Endothelial cell of umbilical vein (primary cell): ENCODE measurements at regions not wholly inside any gene's neighbourhood (a gene's known extent, or its start where the extent isn't known, plus 50 kb on each side); places are given as distances from the start of the nearest gene placed in this dataset.

Source experiments
- CTCF ChIP-seq, 2 donors: IDR thresholded peaks; 1 replicate in 1 of 2; 2 replicates in 1 of 2; pipeline ENCODE4 v1.5.1; 2011; ENCODE audit warnings: low read length in 2 of 2, mild to moderate bottlenecking in 2 of 2, moderate library complexity in 2 of 2, control low read depth in 1 of 2, inconsistent platforms in 1 of 2, low read depth in 1 of 2; ENCODE audit not compliant: insufficient read depth in 1 of 2; ENCODE audit errors: extremely low read depth in 1 of 2
- EZH2 ChIP-seq: IDR thresholded peaks from 2 replicates; pipeline ENCODE4 v1.6.1; 2012; ENCODE audit warnings: borderline replicate concordance, low read depth, mild to moderate bottlenecking, moderate library complexity, low read length, inconsistent platforms; ENCODE audit not compliant: severe bottlenecking
- MAX ChIP-seq: IDR thresholded peaks from 2 replicates; pipeline ENCODE4 v1.6.1; 2011; ENCODE audit not compliant: insufficient read depth, insufficient read length
- MYC ChIP-seq: IDR thresholded peaks from one replicate; pipeline ENCODE4 v1.6.1; 2011; ENCODE audit warnings: mild to moderate bottlenecking, low read depth, low read length
- POLR2A ChIP-seq: IDR thresholded peaks from 2 replicates; pipeline ENCODE4 v1.6.1; 2012; ENCODE audit warnings: low read depth, mild to moderate bottlenecking, control low read depth, low read length
- POLR2AphosphoS5 ChIP-seq: IDR thresholded peaks from 2 replicates; pipeline ENCODE4 v1.6.1; 2012; ENCODE audit warnings: low read depth, mild to moderate bottlenecking, control low read depth, low read length, moderate library complexity; ENCODE audit not compliant: insufficient read depth

- TF ChIP-seq CTCF (IDR thresholded peaks at IDR 0.05; ENCODE audit: extremely low read depth in 1 of 2, insufficient read depth in 1 of 2, low read depth in 1 of 2, low read length in 2 of 2) (no peak), MYC (no peak), POLR2A (no peak), POLR2AphosphoS5 (no peak), EZH2 (no peak), MAX (no peak)
Measured at GRCh38 chr2:892401-892800, 58.2 kb upstream of the SNTG2 start.
